GM06990 (cell line): ENCODE measurements at regions not wholly inside any gene's neighbourhood (a gene's known extent, or its start where the extent isn't known, plus 50 kb on each side); places are given as distances from the start of the nearest gene placed in this dataset.

ENCODE experiments used
- DNase-seq: peaks from one replicate; pipeline ENCODE4 v3.0.0-alpha.2; 2011; ENCODE audit not compliant: insufficient read length; ENCODE audit errors: extremely low read depth
- H3K27me3 ChIP-seq: replicated peaks from 2 replicates; pipeline ENCODE4 v1.6.0; 2011; ENCODE audit warnings: low read length; ENCODE audit not compliant: control insufficient read depth, insufficient read depth
- H3K36me3 ChIP-seq: 2 replicates; pipeline ENCODE4 v1.5.1; 2011; ENCODE audit warnings: low read length; ENCODE audit not compliant: control insufficient read depth, insufficient read depth
- H3K4me3 ChIP-seq: replicated peaks from 2 replicates; pipeline ENCODE4 v1.5.1; 2011; ENCODE audit warnings: low read depth, mild to moderate bottlenecking, control low read depth, low read length
- CTCF ChIP-seq: IDR thresholded peaks from 2 replicates; pipeline ENCODE4 v1.5.1; 2011; ENCODE audit warnings: low read length, control low read depth, mild to moderate bottlenecking, inconsistent platforms; ENCODE audit not compliant: insufficient read depth, poor library complexity, severe bottlenecking

- Histone ChIP-seq H3K36me3 (no peaks in the 10 kb centered on the region), H3K27me3 (no peaks in the 10 kb centered on the region), H3K4me3 (no peak overlapping the region)
- DNase-seq = no peak
- no peak for TF ChIP-seq CTCF
Observed at GRCh38 chr16:54647216-54647615, 283.4 kb upstream of the IRX5 start.

GRCh38 chr16:54645345-54645744 lies 285.3 kb upstream of the IRX5 start:
- DNase-seq = no peak
- H3K36me3 ChIP-seq = no peaks in the 10 kb centered on the region
- no peak overlapping the region for H3K4me3 ChIP-seq
- no peaks in the 10 kb centered on the region for H3K27me3 ChIP-seq
- no peak for TF ChIP-seq CTCF

GRCh38 chr16:54636221-54636793 lies 294.4 kb upstream of the IRX5 start:
- no peak for DNase-seq
- TF ChIP-seq CTCF = no peak
- no peak overlapping the region for H3K4me3 ChIP-seq
- H3K27me3 ChIP-seq = no peaks in the 10 kb centered on the region
- no peaks in the 10 kb centered on the region for H3K36me3 ChIP-seq

- Histone ChIP-seq H3K4me3 (no peak overlapping the region), H3K27me3 (no peaks in the 10 kb centered on the region), H3K36me3 (no peaks in the 10 kb centered on the region)
- no peak for DNase-seq
- TF ChIP-seq CTCF = peak; percentile 44
Observed at GRCh38 chr16:54633943-54634362, 296.7 kb upstream of the IRX5 start.

- Histone ChIP-seq H3K27me3 (no peaks in the 10 kb centered on the region), H3K36me3 (no peaks in the 10 kb centered on the region), H3K4me3 (no peak overlapping the region)
- DNase-seq = no peak
- no peak for TF ChIP-seq CTCF
Observed at GRCh38 chr16:54632322-54633220, 298.1 kb upstream of the IRX5 start.
